ENCODE measurements at regions not wholly inside any gene's neighbourhood (a gene's known extent, or its start where the extent isn't known, plus 50 kb on each side); places are given as distances from the start of the nearest gene placed in this dataset.

DNA sequence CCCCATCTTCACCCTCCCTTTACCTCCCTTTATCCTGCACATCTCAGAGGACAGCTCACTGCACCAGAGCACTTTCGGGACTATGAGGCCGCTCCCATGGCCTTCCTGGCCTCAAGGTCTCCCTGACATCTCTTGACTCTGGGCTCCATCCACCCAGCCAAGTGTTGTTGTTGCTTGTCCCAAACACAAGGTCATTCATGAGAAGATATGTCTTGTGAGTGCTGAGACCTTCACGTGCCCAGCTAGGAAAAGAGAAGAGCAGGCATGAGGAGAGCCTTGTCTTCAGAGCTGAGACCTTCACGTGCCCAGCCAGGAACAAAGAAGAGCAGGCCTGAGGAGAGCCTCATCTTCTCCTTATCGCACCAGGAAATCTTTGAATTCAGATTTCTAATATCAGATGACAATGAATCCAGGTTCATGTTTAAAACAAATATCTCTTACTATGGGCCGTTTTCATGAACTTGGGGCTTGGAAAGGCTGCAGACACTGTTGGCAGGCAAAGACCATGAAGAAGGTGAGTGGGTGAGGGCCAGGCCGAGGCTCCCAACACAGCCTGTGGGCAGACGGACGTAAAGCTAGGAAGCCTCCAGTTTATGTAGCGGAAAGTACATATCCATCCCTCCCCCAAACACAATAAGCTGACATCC is 256.1 kb downstream of the NDUFA10 start:
- TF ChIP-seq POLR2AphosphoS5 (IDR thresholded peaks at IDR 0.05; ENCODE audit: insufficient read depth, low read depth, low read length) (no peak), FOS (IDR thresholded peaks at IDR 0.05; ENCODE audit: borderline replicate concordance, insufficient read depth, low read length) (no peak), JUN (IDR thresholded peaks at IDR 0.05; ENCODE audit: borderline replicate concordance, insufficient read depth, insufficient read length, low read depth) (no peak), GATA2 (IDR thresholded peaks at IDR 0.05; ENCODE audit: insufficient read depth, insufficient read length, low read depth, low read length) (no peak)
- TF ChIP-seq, protein P1, sequence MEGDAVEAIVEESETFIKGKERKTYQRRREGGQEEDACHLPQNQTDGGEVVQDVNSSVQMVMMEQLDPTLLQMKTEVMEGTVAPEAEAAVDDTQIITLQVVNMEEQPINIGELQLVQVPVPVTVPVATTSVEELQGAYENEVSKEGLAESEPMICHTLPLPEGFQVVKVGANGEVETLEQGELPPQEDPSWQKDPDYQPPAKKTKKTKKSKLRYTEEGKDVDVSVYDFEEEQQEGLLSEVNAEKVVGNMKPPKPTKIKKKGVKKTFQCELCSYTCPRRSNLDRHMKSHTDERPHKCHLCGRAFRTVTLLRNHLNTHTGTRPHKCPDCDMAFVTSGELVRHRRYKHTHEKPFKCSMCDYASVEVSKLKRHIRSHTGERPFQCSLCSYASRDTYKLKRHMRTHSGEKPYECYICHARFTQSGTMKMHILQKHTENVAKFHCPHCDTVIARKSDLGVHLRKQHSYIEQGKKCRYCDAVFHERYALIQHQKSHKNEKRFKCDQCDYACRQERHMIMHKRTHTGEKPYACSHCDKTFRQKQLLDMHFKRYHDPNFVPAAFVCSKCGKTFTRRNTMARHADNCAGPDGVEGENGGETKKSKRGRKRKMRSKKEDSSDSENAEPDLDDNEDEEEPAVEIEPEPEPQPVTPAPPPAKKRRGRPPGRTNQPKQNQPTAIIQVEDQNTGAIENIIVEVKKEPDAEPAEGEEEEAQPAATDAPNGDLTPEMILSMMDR (IDR thresholded peaks at IDR 0.05; ENCODE audit: extremely low read depth in 1 of 2, insufficient read depth in 1 of 2, low read depth in 1 of 2, low read length in 2 of 2): no peak
- Histone ChIP-seq H3K27me3 (ENCODE audit: control insufficient read depth in 2 of 2, insufficient read depth in 2 of 2, low read length in 2 of 2) (no peaks in the 10 kb centered on the region), H4K20me1 (replicated peaks; ENCODE audit: control insufficient read depth, extremely low read depth, insufficient read depth, low read length) (no peaks in the 10 kb centered on the region), H3K27ac (ENCODE audit: insufficient read depth, low read depth, low read length) (no peak overlapping the region), H3K9me1 (replicated peaks; ENCODE audit: control insufficient read depth, extremely low read depth, insufficient read depth, low read length) (no peaks in the 10 kb centered on the region), H2AFZ (ENCODE audit: low read depth, low read length) (no peak overlapping the region), H3K4me2 (ENCODE audit: insufficient read depth, low read length) (no peak overlapping the region), H3K4me1 (ENCODE audit: control insufficient read depth, extremely low read depth, insufficient read depth, low read length) (no peaks in the 10 kb centered on the region), H3K36me3 (ENCODE audit: control insufficient read depth in 2 of 2, extremely low read depth in 1 of 2, insufficient read depth in 2 of 2, low read length in 2 of 2) (no peaks in the 10 kb centered on the region), H3K9me3 (replicated peaks; ENCODE audit: control insufficient read depth, insufficient read depth, low read length) (peaks cover 5% of the 10 kb centered on the region), H3K79me2 (ENCODE audit: control insufficient read depth, insufficient read depth, low read length) (no peaks in the 10 kb centered on the region), H3K4me3 (replicated peaks in 1 of 3; ENCODE audit: insufficient read depth in 1 of 3, low read depth in 1 of 3, low read length in 3 of 3) (no peak overlapping the region), H3K9ac (replicated peaks; ENCODE audit: extremely low read depth, insufficient read depth, low read length) (no peak overlapping the region)
- FAIRE-seq (no peak), DNase-seq (ENCODE audit: low read depth, low spot score) (no peak)
- dilution Hi-C loops (cut with MboI; ENCODE audit: extremely low pct_ligation_motif_present, low sequenced_read_pairs) (no loop called here), intact Hi-C loops (cut with micrococcal nuclease) (no loop called here)
- CTCF ChIA-PET: no interaction called here
- POLR2A ChIA-PET: no interaction called here
- BruUV-seq (replicated peaks): no TSS peak
